B cell (primary cell): ENCODE measurements at regions not wholly inside any gene's neighbourhood (a gene's known extent, or its start where the extent isn't known, plus 50 kb on each side); places are given as distances from the start of the nearest gene placed in this dataset.

ENCODE experiments used
- ATAC-seq: fragments of 200-7000 bp; cut with Tn5 transposase; one replicate; pipeline ENCODE4 v1.10.0; 2021; ENCODE audit warnings: low read depth, mild to moderate bottlenecking, moderate number of reproducible peaks, moderate library complexity
- CTCF ChIA-PET: fragments of 350-600 bp; sonication (Branson Sonifier 250); formaldehyde crosslinking; loops from one replicate; lab custom pipeline; 2021; ENCODE audit warnings: antibody characterized with exemption, inconsistent platforms; lab: Charles Lee
- POLR2A ChIA-PET: fragments of 350-600 bp; sonication (Branson Sonifier 250); formaldehyde crosslinking; loops from one replicate; lab custom pipeline; 2021; ENCODE audit warnings: antibody characterized with exemption; lab: Charles Lee
- DNase-seq: peaks from one replicate; pipeline ENCODE4 v3.0.0; 2013
- H2AFZ ChIP-seq: 2 replicates; pipeline ENCODE4 v1.6.1; 2012; ENCODE audit warnings: mild to moderate bottlenecking, low read depth, low read length; ENCODE audit not compliant: insufficient read depth, poor library complexity, severe bottlenecking
- H3K27ac ChIP-seq, 2 donors: 1 replicate in 1 of 2; 2 replicates in 1 of 2; pipeline ENCODE4 v1.5.1; 2012 to 2013; ENCODE audit warnings: low read length in 2 of 2, mild to moderate bottlenecking in 2 of 2, moderate library complexity in 1 of 2
- H3K27me3 ChIP-seq, 4 experiments: fragments of 200-600 bp in 1 of 4; sonication (generic) in 1 of 4; replicated peaks in 1 of 4; 1 replicate in 2 of 4; 2 replicates in 2 of 4; pipeline versions ENCODE4 v1.6.1 to v1.7.0; 2013 to 2016; ENCODE audit warnings: low read length in 3 of 4, mild to moderate bottlenecking in 2 of 4, mixed read lengths in 1 of 4, moderate library complexity in 1 of 4; ENCODE audit not compliant: insufficient read depth in 4 of 4, control insufficient read depth in 3 of 4; ENCODE audit errors: control extremely low read depth in 1 of 4
- H3K36me3 ChIP-seq, 2 experiments: replicated peaks in 1 of 2; 1 replicate in 1 of 2; 2 replicates in 1 of 2; pipeline versions ENCODE4 v1.6.1 to v1.7.1; 2013; ENCODE audit warnings: low read length in 1 of 2; ENCODE audit not compliant: insufficient read depth in 2 of 2, control insufficient read depth in 1 of 2; ENCODE audit errors: control extremely low read depth in 1 of 2, extremely low read depth in 1 of 2
- H3K4me1 ChIP-seq, 2 donors: fragments of 200-600 bp in 1 of 2; sonication (generic) in 1 of 2; 1 replicate in 1 of 2; 2 replicates in 1 of 2; pipeline versions ENCODE4 v1.5.1 to v1.6.1; 2013 to 2017; ENCODE audit warnings: low read length in 2 of 2; ENCODE audit not compliant: control insufficient read depth in 2 of 2, insufficient read depth in 2 of 2
- H3K4me2 ChIP-seq: replicated peaks from 2 replicates; pipeline ENCODE3; 2012; ENCODE audit warnings: mild to moderate bottlenecking, low read depth, low read length; ENCODE audit not compliant: poor library complexity, severe bottlenecking
- H3K4me3 ChIP-seq, 5 experiments: fragments of 200-600 bp in 1 of 5; sonication (generic) in 1 of 5; 1 replicate in 3 of 5; 2 replicates in 2 of 5; pipeline versions ENCODE4 v1.5.1 to v1.7.0; 2011 to 2016; ENCODE audit warnings: low read length in 4 of 5, mild to moderate bottlenecking in 4 of 5, low read depth in 2 of 5, control low read depth in 1 of 5, moderate library complexity in 1 of 5; ENCODE audit not compliant: insufficient read depth in 1 of 5; ENCODE audit errors: control extremely low read depth in 1 of 5, extremely low read depth in 1 of 5
- H3K79me2 ChIP-seq: fragments of 200-600 bp; sonication (generic); one replicate; pipeline ENCODE4 v1.6.0; 2016; ENCODE audit warnings: low read length; ENCODE audit not compliant: control insufficient read depth, insufficient read depth
- H3K9ac ChIP-seq: fragments of 200-600 bp; sonication (generic); 2 replicates; pipeline ENCODE4 v1.6.1; 2017; ENCODE audit warnings: mild to moderate bottlenecking, low read length, moderate library complexity
- H3K9me3 ChIP-seq, 3 donors: one replicate each; pipeline versions ENCODE4 v1.6.1 to v1.7.1; 2013; ENCODE audit warnings: low read length in 2 of 3; ENCODE audit not compliant: control insufficient read depth in 2 of 3, insufficient read depth in 1 of 3; ENCODE audit errors: control extremely low read depth in 1 of 3
- H4K20me1 ChIP-seq: 2 replicates; pipeline ENCODE4 v1.6.0; 2012; ENCODE audit warnings: mild to moderate bottlenecking, low read length; ENCODE audit not compliant: insufficient read depth, control insufficient read depth, poor library complexity, severe bottlenecking
- H3K27ac Mint-ChIP-seq: one replicate; pipeline ENCODE4 v1.8.0; 2021; ENCODE audit warnings: mixed read lengths
- H3K27me3 Mint-ChIP-seq: one replicate; pipeline ENCODE4 v1.8.0; 2021; ENCODE audit warnings: mixed read lengths
- H3K4me1 Mint-ChIP-seq: one replicate; pipeline ENCODE4 v1.8.0; 2021; ENCODE audit warnings: mixed read lengths
- H3K4me3 Mint-ChIP-seq: one replicate; pipeline ENCODE4 v1.8.0; 2021; ENCODE audit warnings: mixed read lengths
- H3K9me3 Mint-ChIP-seq: one replicate; pipeline ENCODE4 v1.8.0; 2022; ENCODE audit warnings: mixed read lengths; ENCODE audit not compliant: insufficient read depth
- EZH2 ChIP-seq: IDR thresholded peaks from 2 replicates; pipeline ENCODE4 v1.6.1; 2012; ENCODE audit warnings: borderline replicate concordance, low read depth, mild to moderate bottlenecking, moderate library complexity, low read length; ENCODE audit not compliant: insufficient read depth, poor library complexity, severe bottlenecking
- WGBS: methylation state at CpG from one replicate; pipeline ENCODE4 v1.1.5; 2013; ENCODE audit warnings: missing lambda C conversion rate; ENCODE audit not compliant: insufficient coverage; 5-methylcytosine and 5-hydroxymethylcytosine counted together
- intact Hi-C: fragments of 100-400 bp; cut with micrococcal nuclease; formaldehyde crosslinking; loops from one replicate; pipeline ENCODE4 v1.10.0; 2022
- TF ChIP-seq, protein P1 (sequence below): fragments of 200-600 bp; IDR thresholded peaks from one replicate; pipeline ENCODE4 v1.8.0; 2022; ENCODE audit warnings: antibody characterized with exemption, mild to moderate bottlenecking

DNA sequence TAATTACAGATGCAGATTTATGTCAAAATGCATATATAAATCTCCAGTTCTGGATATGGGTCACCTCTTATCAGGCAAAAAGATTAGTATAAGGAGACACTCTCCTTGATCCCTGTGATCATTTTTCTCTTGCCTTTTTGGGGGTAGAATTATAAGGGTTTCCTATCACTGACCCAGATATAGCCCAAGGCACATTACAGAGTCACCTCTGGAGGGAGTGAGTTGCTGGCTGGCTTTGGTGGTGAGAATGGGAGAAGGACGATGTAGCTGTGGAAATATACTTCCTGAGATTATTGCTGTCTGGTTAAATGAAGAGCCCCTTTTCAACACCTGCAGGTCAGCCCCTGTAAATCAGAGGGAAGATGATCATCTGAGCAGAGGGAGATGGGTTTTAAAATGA is 418.7 kb downstream of the MTX2 start:
- no peak for DNase-seq
- ChIA-PET POLR2A (no interaction called here), CTCF (no interaction called here)
- Histone ChIP-seq H4K20me1 (no peaks in the 10 kb centered on the region), H3K9me3 (no peaks in the 10 kb centered on the region), H3K79me2 (no peaks in the 10 kb centered on the region), H3K4me3 (no peak overlapping the region), H3K4me1 (no peaks in the 10 kb centered on the region), H3K4me2 (no peak overlapping the region), H3K27me3 (no peaks in the 10 kb centered on the region), H3K27ac (no peak overlapping the region), H2AFZ (no peak overlapping the region), H3K36me3 (no peaks in the 10 kb centered on the region), H3K9ac (no peak overlapping the region)
- no peak for ATAC-seq
- Mint-ChIP-seq H3K27ac (no peak overlapping the region), H3K4me1 (no peaks in the 10 kb centered on the region), H3K9me3 (no peaks in the 10 kb centered on the region), H3K4me3 (no peak overlapping the region), H3K27me3 (peaks cover 26% of the 10 kb centered on the region)
- intact Hi-C loops = no loop called here
- TF ChIP-seq, protein P1, sequence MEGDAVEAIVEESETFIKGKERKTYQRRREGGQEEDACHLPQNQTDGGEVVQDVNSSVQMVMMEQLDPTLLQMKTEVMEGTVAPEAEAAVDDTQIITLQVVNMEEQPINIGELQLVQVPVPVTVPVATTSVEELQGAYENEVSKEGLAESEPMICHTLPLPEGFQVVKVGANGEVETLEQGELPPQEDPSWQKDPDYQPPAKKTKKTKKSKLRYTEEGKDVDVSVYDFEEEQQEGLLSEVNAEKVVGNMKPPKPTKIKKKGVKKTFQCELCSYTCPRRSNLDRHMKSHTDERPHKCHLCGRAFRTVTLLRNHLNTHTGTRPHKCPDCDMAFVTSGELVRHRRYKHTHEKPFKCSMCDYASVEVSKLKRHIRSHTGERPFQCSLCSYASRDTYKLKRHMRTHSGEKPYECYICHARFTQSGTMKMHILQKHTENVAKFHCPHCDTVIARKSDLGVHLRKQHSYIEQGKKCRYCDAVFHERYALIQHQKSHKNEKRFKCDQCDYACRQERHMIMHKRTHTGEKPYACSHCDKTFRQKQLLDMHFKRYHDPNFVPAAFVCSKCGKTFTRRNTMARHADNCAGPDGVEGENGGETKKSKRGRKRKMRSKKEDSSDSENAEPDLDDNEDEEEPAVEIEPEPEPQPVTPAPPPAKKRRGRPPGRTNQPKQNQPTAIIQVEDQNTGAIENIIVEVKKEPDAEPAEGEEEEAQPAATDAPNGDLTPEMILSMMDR = no peak
- no peak for TF ChIP-seq EZH2
- 100% methylated on average over 1 of the region's 1 CpG for WGBS

DNA sequence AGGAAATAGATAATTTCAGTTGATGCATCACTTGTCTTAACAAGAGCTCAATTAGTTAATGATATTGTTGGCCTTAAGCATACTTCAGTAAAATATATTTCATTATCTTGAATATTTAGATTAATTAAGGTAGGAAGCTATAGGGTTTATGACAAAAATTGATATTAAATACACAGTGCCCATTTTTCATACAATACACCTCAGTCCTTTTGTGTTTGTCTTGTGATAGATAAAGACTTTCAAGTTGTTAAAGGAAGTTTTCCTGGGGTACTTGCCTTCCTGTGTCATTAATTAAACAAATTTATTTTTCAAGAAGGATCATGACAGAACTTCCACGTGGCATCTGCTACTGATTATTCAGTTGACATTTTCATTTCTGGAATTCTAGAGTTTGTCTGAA is 420.5 kb downstream of the MTX2 start:
- no peaks in the 10 kb centered on the region for H3K9me3 Mint-ChIP-seq
- ChIA-PET POLR2A (no interaction called here), CTCF (interaction anchor here (1.2 kb wide), 1 partner anchor 22 kb away, joined by 3 read pairs; no protein-coding TSS in a partner anchor)
- Histone ChIP-seq H3K9me3 (no peaks in the 10 kb centered on the region), H3K4me3 (no peak overlapping the region), H3K79me2 (no peaks in the 10 kb centered on the region), H3K4me1 (no peaks in the 10 kb centered on the region), H2AFZ (no peak overlapping the region), H3K4me2 (no peak overlapping the region), H3K9ac (no peak overlapping the region), H3K36me3 (no peaks in the 10 kb centered on the region), H3K27me3 (no peaks in the 10 kb centered on the region), H4K20me1 (no peaks in the 10 kb centered on the region), H3K27ac (no peak overlapping the region)
- H3K27ac Mint-ChIP-seq = no peak overlapping the region
- H3K27me3 Mint-ChIP-seq = peaks cover 20% of the 10 kb centered on the region
- ATAC-seq = no peak
- DNase-seq = no peak
- no peak for TF ChIP-seq EZH2
- TF ChIP-seq, protein P1 = no peak
- H3K4me1 Mint-ChIP-seq = no peaks in the 10 kb centered on the region
- no peak overlapping the region for H3K4me3 Mint-ChIP-seq
- no CpG with 5 or more reads among the region's 1 CpG for WGBS
- intact Hi-C loops = no loop called here
